ENCODE measurements at regions not wholly inside any gene's neighbourhood (a gene's known extent, or its start where the extent isn't known, plus 50 kb on each side); places are given as distances from the start of the nearest gene placed in this dataset.

GRCh38 chr7:46957195-46957594 lies 624.7 kb downstream of the TNS3 start:
- TF ChIP-seq, protein P1, sequence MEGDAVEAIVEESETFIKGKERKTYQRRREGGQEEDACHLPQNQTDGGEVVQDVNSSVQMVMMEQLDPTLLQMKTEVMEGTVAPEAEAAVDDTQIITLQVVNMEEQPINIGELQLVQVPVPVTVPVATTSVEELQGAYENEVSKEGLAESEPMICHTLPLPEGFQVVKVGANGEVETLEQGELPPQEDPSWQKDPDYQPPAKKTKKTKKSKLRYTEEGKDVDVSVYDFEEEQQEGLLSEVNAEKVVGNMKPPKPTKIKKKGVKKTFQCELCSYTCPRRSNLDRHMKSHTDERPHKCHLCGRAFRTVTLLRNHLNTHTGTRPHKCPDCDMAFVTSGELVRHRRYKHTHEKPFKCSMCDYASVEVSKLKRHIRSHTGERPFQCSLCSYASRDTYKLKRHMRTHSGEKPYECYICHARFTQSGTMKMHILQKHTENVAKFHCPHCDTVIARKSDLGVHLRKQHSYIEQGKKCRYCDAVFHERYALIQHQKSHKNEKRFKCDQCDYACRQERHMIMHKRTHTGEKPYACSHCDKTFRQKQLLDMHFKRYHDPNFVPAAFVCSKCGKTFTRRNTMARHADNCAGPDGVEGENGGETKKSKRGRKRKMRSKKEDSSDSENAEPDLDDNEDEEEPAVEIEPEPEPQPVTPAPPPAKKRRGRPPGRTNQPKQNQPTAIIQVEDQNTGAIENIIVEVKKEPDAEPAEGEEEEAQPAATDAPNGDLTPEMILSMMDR (IDR thresholded peaks at IDR 0.05; ENCODE audit: low read depth, low read length): no peak
- TF ChIP-seq POLR2A (IDR thresholded peaks at IDR 0.05; ENCODE audit: extremely low read depth, insufficient read length) (no peak), MYC (IDR thresholded peaks at IDR 0.05; ENCODE audit: low read depth, low read length) (no peak)
- TF ChIP-seq, protein P2, sequence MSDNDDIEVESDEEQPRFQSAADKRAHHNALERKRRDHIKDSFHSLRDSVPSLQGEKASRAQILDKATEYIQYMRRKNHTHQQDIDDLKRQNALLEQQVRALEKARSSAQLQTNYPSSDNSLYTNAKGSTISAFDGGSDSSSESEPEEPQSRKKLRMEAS (IDR thresholded peaks at IDR 0.05; ENCODE audit: low read depth, low read length): no peak
